Upper lobe of left lung (tissue), 6 donors: ENCODE measurements at regions not wholly inside any gene's neighbourhood (a gene's known extent, or its start where the extent isn't known, plus 50 kb on each side); places are given as distances from the start of the nearest gene placed in this dataset.

Experiments
- ATAC-seq, 2 donors: fragments of 200-7000 bp; cut with Tn5 transposase; one replicate each; pipeline ENCODE4 v1.9.1; 2022; ENCODE audit warnings: mild to moderate bottlenecking in 2 of 2, moderate library complexity in 2 of 2; ENCODE audit not compliant: low FRiP score in 2 of 2
- DNase-seq, 2 donors: peaks; one replicate each; pipeline ENCODE4 v3.0.0-alpha.2; 2019 to 2020
- H3K27ac ChIP-seq, 4 donors: fragments of 200-600 bp; sonication (generic); one replicate each; pipeline ENCODE4 v1.5.1; 2016 to 2019
- H3K27me3 ChIP-seq, 4 donors: fragments of 200-600 bp; sonication (generic); one replicate each; pipeline ENCODE4 v1.5.1; 2017 to 2019
- H3K36me3 ChIP-seq, 4 donors: fragments of 200-600 bp; sonication (generic); one replicate each; pipeline ENCODE4 v1.5.1; 2016 to 2019
- H3K4me1 ChIP-seq, 4 donors: fragments of 200-600 bp; sonication (generic); one replicate each; pipeline ENCODE4 v1.5.1; 2018 to 2019
- H3K4me3 ChIP-seq, 4 donors: fragments of 200-600 bp; sonication (generic); one replicate each; pipeline ENCODE4 v1.5.1; 2017 to 2019; ENCODE audit warnings: mild to moderate bottlenecking in 2 of 4, moderate library complexity in 1 of 4
- H3K9me3 ChIP-seq, 4 donors: fragments of 200-600 bp; sonication (generic); one replicate each; pipeline ENCODE4 v1.5.1; 2018 to 2019
- EP300 ChIP-seq, 4 donors: sonication (generic); formaldehyde crosslinking; IDR thresholded peaks; one replicate each; pipeline ENCODE4 v1.5.1; 2017; ENCODE audit warnings: antibody characterized with exemption in 4 of 4, control low read depth in 2 of 4
- POLR2A ChIP-seq, 4 donors: fragments of 450-650 bp; IDR thresholded peaks; one replicate each; pipeline ENCODE4 v1.5.1; 2016 to 2017; ENCODE audit warnings: antibody characterized with exemption in 4 of 4, mild to moderate bottlenecking in 2 of 4
- POLR2AphosphoS5 ChIP-seq, 2 donors: sonication (generic); formaldehyde crosslinking; IDR thresholded peaks; one replicate each; pipeline ENCODE4 v1.5.1; 2017; ENCODE audit warnings: antibody characterized with exemption in 2 of 2
- WGBS, 2 donors: methylation state at CpG; one replicate each; pipeline ENCODE4 v1.1.5; 2017 to 2018; 5-methylcytosine and 5-hydroxymethylcytosine counted together
- TF ChIP-seq, protein P1 (sequence below), 6 experiments: fragments of 450-650 bp in 4 of 6; fragments of 200-600 bp in 2 of 6; sonication (generic) in 2 of 6; IDR thresholded peaks; one replicate each; pipeline ENCODE4 v1.5.1; 2016 to 2019; ENCODE audit warnings: antibody characterized with exemption in 6 of 6
- donor health status: DM: no; HTN: no; CAD: no; lungs with moderate emphysema.
- donor health status: DM: no; HTN: yes; CAD: no; lungs with severe emphysema.

DNA sequence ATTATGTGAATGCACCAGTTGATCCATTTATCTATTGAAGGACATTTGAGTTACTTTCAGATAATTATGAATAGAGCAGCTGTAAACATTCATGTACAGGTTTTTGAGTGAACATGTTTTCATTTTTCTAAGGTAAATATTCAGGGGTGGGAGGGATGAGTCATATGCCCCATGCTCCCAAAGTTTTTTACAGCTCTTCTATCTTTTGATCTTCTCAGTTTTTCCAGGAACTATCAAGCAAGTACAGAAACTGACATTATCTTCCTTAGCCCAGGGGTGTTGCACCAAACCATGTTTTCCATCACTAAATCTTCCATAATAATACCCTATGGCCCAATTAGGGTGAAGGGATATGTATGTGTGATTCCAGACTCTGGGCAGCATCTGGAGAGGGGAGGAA is 384.5 kb downstream of the EMP1 start:
- Histone ChIP-seq H3K4me3 (no peak overlapping the region), H3K4me1 (no peaks in the 10 kb centered on the region), H3K27ac (no peak overlapping the region), H3K27me3 (no peaks in the 10 kb centered on the region), H3K36me3 (no peaks in the 10 kb centered on the region), H3K9me3 (no peaks in the 10 kb centered on the region)
- no peak for DNase-seq
- ATAC-seq = no peak
- TF ChIP-seq, protein P1, sequence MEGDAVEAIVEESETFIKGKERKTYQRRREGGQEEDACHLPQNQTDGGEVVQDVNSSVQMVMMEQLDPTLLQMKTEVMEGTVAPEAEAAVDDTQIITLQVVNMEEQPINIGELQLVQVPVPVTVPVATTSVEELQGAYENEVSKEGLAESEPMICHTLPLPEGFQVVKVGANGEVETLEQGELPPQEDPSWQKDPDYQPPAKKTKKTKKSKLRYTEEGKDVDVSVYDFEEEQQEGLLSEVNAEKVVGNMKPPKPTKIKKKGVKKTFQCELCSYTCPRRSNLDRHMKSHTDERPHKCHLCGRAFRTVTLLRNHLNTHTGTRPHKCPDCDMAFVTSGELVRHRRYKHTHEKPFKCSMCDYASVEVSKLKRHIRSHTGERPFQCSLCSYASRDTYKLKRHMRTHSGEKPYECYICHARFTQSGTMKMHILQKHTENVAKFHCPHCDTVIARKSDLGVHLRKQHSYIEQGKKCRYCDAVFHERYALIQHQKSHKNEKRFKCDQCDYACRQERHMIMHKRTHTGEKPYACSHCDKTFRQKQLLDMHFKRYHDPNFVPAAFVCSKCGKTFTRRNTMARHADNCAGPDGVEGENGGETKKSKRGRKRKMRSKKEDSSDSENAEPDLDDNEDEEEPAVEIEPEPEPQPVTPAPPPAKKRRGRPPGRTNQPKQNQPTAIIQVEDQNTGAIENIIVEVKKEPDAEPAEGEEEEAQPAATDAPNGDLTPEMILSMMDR (IDR thresholded peaks at IDR 0.05) = no peak
- no peak for TF ChIP-seq EP300 (IDR thresholded peaks at IDR 0.05)
- TF ChIP-seq POLR2A (IDR thresholded peaks at IDR 0.05) = no peak

DNA sequence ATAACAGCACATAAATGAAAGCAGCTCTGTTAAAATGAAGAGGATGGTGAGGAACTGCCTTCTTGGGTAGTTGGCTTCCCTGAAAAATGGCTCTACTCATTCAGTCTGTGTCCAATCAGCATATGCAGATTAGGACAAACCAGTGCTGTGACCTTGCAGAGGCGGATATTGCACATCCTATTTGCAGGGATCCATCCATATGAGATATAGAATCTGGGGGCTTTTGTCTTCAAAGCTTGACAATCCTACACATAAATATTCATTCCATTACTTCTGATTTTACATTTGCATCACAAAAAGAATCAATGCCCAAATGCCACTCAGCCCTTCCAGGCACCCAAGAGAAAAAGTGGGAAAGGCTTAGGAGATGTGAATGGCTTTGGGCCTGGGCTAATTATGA is 383.7 kb downstream of the EMP1 start:
- Histone ChIP-seq H3K27me3 (no peaks in the 10 kb centered on the region), H3K9me3 (no peaks in the 10 kb centered on the region), H3K36me3 (no peaks in the 10 kb centered on the region), H3K4me3 (no peak overlapping the region), H3K4me1 (no peaks in the 10 kb centered on the region), H3K27ac (no peak overlapping the region)
- no peak for ATAC-seq
- no peak for DNase-seq
- TF ChIP-seq, protein P1 (IDR thresholded peaks at IDR 0.05) = no peak
- no peak for TF ChIP-seq POLR2AphosphoS5 (IDR thresholded peaks at IDR 0.05)
- WGBS, 2 donors = 76 to 100% methylated on average over 1 of the region's 1 CpG

DNA sequence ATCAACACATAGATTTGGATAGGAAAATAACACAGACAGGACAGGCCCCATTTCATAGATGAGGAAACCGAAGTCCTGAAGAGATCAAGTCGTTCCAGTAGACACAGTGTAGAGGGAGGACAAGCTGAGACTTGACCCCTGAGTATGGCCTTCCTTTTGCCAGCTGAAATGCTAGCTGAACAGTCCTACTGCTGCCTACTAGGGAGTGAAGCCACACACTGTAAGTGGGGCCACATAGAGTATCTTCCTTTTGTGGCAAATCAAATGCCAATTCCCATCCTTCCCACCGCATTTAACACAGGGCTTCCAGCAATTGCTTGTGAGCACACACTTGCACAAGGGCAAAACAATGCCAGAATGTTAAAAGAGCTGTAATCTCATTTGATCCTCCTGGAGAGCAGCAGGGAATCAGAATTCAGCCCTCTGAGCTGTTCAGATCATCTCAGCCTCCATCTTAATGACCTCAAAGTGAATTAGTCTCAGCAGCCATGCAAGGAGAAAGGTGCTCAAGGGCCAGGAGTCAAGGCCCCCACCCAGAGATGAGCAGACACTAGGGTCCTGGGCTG is 380.5 kb downstream of the EMP1 start:
- DNase-seq (no peak), ATAC-seq (no peak)
- Histone ChIP-seq H3K4me1 (no peaks in the 10 kb centered on the region), H3K4me3 (no peak overlapping the region), H3K27ac (no peak overlapping the region), H3K27me3 (no peaks in the 10 kb centered on the region), H3K36me3 (no peaks in the 10 kb centered on the region), H3K9me3 (no peaks in the 10 kb centered on the region)
- no peak for TF ChIP-seq POLR2A (IDR thresholded peaks at IDR 0.05)
- TF ChIP-seq EP300 (IDR thresholded peaks at IDR 0.05) = no peak
- no peak for TF ChIP-seq POLR2AphosphoS5 (IDR thresholded peaks at IDR 0.05)
- TF ChIP-seq, protein P1 (IDR thresholded peaks at IDR 0.05) = no peak
- WGBS, 2 donors = 79 to 84% methylated on average over 3 of the region's 3 CpGs

DNA sequence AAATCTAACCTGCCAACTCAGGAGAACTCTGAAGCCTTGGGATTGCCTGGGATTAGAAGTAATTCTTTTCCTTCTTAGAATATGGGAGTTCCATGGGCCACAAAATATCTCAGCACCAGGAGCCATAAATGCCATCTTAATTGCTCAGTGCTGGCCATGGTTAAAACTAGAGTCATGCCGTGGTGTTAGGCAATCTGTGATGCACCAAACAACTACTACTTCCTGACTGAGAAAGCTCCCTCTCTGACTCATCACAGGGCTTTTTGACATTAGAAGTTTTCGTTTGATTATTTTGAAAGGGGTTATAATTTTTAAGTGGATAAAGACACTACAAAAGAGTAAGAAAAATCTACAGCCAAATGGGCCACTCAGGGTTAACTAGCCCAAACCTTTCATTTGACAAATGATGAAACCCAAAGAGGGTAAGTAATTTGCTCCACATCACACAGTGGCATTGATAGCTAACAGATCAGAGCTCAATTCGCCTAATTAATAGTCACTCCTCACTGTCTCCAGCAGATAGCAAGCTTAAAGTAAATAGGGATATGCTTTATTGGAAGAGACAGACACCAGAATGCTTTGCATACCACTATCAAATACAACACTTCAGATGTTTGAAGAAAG is 377.3 kb downstream of the EMP1 start:
- no peak for DNase-seq
- no peak for ATAC-seq
- Histone ChIP-seq H3K4me1 (no peaks in the 10 kb centered on the region), H3K27me3 (no peaks in the 10 kb centered on the region), H3K9me3 (no peaks in the 10 kb centered on the region), H3K4me3 (no peak overlapping the region), H3K27ac (no peak overlapping the region), H3K36me3 (no peaks in the 10 kb centered on the region)
- TF ChIP-seq POLR2AphosphoS5 (IDR thresholded peaks at IDR 0.05) = no peak
- TF ChIP-seq, protein P1 (IDR thresholded peaks at IDR 0.05) = no peak
- TF ChIP-seq POLR2A (IDR thresholded peaks at IDR 0.05) = no peak
- no peak for TF ChIP-seq EP300 (IDR thresholded peaks at IDR 0.05)
- 64 to 65% methylated on average over 3 of the region's 3 CpGs for WGBS, 2 donors

DNA sequence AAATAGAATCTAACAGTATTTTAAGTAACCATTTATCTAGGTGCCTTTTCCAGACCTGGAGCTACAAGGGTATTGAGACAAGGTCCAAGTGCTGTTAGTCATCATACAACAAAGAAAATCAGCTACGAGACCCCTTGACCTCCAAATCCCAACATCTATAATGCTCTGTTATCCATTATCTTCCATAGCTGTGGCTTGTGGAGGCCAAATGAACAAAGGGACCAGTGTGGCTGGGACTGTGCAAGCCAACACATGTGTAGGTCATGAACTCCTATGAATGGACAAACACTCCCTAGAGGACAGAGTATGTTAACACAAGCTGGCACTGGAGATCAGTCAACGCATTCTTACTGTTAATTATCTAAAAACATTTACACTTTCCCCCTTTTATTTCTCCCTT is 374.5 kb downstream of the EMP1 start:
- H3K27ac ChIP-seq = no peak overlapping the region
- H3K36me3 ChIP-seq = no peaks in the 10 kb centered on the region
- H3K27me3 ChIP-seq = no peaks in the 10 kb centered on the region
- TF ChIP-seq POLR2A (IDR thresholded peaks at IDR 0.05) = no peak
- TF ChIP-seq POLR2AphosphoS5 (IDR thresholded peaks at IDR 0.05) = no peak
- no peak for TF ChIP-seq EP300 (IDR thresholded peaks at IDR 0.05)
- TF ChIP-seq, protein P1 (IDR thresholded peaks at IDR 0.05) = no peak
- no peaks in the 10 kb centered on the region for H3K9me3 ChIP-seq
- no peak overlapping the region for H3K4me3 ChIP-seq
- ATAC-seq (no peak), DNase-seq (no peak)
- H3K4me1 ChIP-seq = no peaks in the 10 kb centered on the region
- WGBS, 2 donors = 90 to 94% methylated on average over 2 of the region's 2 CpGs
